Esophagus muscularis mucosa (tissue), 4 donors: ENCODE measurements at regions not wholly inside any gene's neighbourhood (a gene's known extent, or its start where the extent isn't known, plus 50 kb on each side); places are given as distances from the start of the nearest gene placed in this dataset.
"Not testable (repeated sequence)": the region's sequence is repeated elsewhere in the genome, so short reads cannot be mapped to it uniquely, and the experiment has no call there.

Experiments
- DNase-seq: peaks from one replicate; pipeline ENCODE4 v3.0.0-alpha.2; 2017; ENCODE audit errors: extremely low spot score
- H3K27ac ChIP-seq, 4 donors: fragments of 200-600 bp; sonication (generic); replicated peaks in 1 of 4; 1 replicate in 3 of 4; 2 replicates in 1 of 4; pipeline ENCODE4 v1.5.1; 2016 to 2019; ENCODE audit warnings: mild to moderate bottlenecking in 1 of 4
- H3K27me3 ChIP-seq, 4 donors: fragments of 200-600 bp; sonication (generic); one replicate each; pipeline versions ENCODE4 v1.5.1 to v1.6.0; 2016 to 2019
- H3K36me3 ChIP-seq, 4 donors: fragments of 200-600 bp; sonication (generic); one replicate each; pipeline ENCODE4 v1.5.1; 2016 to 2019
- H3K4me1 ChIP-seq, 4 donors: fragments of 200-600 bp; sonication (generic); one replicate each; pipeline ENCODE4 v1.5.1; 2016 to 2019
- H3K4me3 ChIP-seq, 4 donors: fragments of 200-600 bp; sonication (generic); 1 replicate in 2 of 4; 2 replicates in 2 of 4; pipeline ENCODE4 v1.5.1; 2016 to 2019; ENCODE audit warnings: mild to moderate bottlenecking in 4 of 4, moderate library complexity in 1 of 4
- H3K9me3 ChIP-seq, 4 donors: fragments of 200-600 bp; sonication (generic); 1 replicate in 3 of 4; 2 replicates in 1 of 4; pipeline ENCODE4 v1.5.1; 2016 to 2019
- WGBS: methylation state at CpG from one replicate; pipeline ENCODE4 v1.1.5; 2018; 5-methylcytosine and 5-hydroxymethylcytosine counted together
- intact Hi-C: fragments of 100-400 bp; cut with DNase I; formaldehyde crosslinking; loops from one replicate; pipeline ENCODE4 v1.15.1; 2023

DNA sequence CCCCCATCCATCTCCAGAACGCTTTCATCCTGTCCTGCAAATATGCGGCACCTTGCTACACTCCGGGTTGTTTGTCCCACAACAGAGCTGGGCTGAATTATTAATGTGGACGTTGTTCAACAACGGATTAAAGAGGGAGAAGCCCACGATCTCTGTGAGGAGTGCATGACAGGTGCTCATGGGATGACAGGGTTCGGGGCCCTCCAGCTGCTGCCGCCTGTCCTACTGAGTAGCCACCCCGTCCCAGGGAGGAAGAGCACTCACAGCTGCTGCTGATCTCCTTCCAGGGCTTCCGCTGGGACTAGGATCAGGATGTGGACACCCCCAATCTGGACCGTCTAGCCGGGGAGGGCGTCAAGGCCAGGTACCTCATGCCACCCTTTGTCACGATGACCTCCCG is 121.0 kb upstream of the ROPN1B start:
- Histone ChIP-seq H3K9me3 (peaks cover 0 to 18% (median 9%) of the 10 kb centered on the region in 4 donors), H3K36me3 (peaks cover 0 to 11% (median 4%) of the 10 kb centered on the region in 4 donors)
- WGBS, result 94% methylated on average over 11 of the region's 15 CpGs
- H3K4me3 ChIP-seq, DNase-seq, H3K4me1 ChIP-seq, H3K27me3 ChIP-seq, H3K27ac ChIP-seq, intact Hi-C loops: not testable (repeated sequence)

DNA sequence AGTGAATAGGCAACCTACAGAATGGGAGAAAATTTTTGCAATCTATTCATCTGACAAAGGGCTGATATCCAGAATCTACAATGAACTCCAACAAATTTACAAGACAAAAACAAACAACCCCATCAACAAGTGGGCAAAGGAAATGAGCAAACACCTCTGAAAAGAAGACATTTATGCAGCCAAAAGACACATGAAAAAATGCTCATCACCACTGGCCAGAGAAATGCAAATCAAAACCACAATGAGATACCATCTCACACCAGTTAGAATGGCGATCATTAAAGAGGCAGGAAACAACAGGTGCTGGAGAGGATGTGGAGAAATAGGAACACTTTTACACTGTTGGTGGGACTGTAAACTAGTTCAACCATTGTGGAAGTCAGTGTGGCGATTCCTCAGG is 114.0 kb upstream of the ROPN1B start:
- H3K4me3 ChIP-seq, H3K27ac ChIP-seq, H3K4me1 ChIP-seq, H3K36me3 ChIP-seq, H3K27me3 ChIP-seq, DNase-seq, intact Hi-C loops: not testable (repeated sequence)
- WGBS, result 98% methylated on average over 2 of the region's 2 CpGs
- H3K9me3 ChIP-seq, result peaks cover 0 to 13% (median 4%) of the 10 kb centered on the region in 4 donors

DNA sequence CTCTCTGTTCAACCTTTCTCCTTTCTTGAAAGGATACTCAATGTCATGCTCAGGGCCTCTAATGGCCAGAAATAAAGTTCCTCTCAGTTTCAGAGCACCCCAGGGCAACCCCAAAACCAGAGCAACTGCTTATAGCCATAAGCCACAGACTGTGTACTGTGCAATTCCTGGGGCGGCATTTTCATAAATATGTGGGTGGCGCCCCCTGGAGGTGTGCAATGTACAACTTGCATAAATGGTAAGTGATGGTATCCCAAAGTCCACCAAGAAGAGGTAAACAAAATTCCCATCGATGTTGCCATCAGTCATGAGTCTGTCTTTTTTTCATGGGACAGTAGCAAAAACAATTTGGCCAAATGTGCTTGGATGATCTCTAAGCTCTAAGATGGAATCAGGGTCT is 108.4 kb upstream of the ROPN1B start:
- H3K36me3 ChIP-seq, H3K27me3 ChIP-seq, H3K4me3 ChIP-seq, DNase-seq, intact Hi-C loops, H3K27ac ChIP-seq, H3K9me3 ChIP-seq, H3K4me1 ChIP-seq: not testable (repeated sequence)
- whole genome bisulfite sequencing, result 100% methylated on average over 1 of the region's 3 CpGs

DNA sequence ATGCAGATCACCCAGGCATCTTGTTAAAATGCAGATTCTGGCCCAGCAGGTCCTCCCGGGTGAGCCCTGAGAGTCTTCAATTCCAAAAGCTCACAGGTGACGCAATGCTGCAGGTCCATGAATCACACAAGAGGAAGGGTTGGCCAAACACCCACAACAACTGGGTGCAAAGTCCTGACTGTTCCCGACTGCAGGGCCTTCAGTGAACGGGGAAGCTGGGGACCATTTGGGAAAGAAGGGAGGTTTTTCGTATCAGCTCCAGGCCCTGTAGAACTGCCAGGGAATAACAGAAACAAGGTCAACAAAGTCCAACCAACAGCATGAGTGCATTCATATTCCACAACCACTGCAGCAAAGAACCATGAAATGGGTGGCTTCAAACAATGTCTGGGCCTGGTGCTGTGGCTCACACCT is 106.1 kb upstream of the ROPN1B start:
- H3K27me3 ChIP-seq, H3K27ac ChIP-seq, DNase-seq, intact Hi-C loops, H3K36me3 ChIP-seq, H3K9me3 ChIP-seq, H3K4me1 ChIP-seq, H3K4me3 ChIP-seq: not testable (repeated sequence)
- 79% methylated on average over 2 of the region's 5 CpGs for WGBS

DNA sequence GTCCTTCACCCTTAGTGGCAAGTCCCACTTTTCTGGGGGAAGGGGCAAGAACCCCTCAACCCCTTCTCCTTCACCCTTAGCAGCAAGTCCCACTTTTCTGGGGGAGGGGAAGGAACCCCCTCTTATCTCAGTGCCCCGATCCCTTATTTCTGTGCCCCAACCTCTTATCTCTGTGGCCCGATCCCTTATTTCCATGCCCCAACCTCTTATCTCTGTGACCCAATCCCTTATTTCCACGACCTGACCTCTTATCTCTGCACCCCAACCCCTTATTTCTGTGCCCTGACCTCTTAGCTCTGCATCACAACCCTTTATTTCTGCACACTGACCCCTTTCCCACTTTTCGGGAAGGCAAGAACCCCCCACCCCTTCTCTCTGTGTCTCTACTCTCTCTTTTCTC is 104.4 kb upstream of the ROPN1B start:
- H3K36me3 ChIP-seq, H3K4me3 ChIP-seq, DNase-seq, H3K9me3 ChIP-seq, H3K4me1 ChIP-seq, H3K27ac ChIP-seq, H3K27me3 ChIP-seq, intact Hi-C loops: not testable (repeated sequence)
- WGBS, result 93% methylated on average over 4 of the region's 4 CpGs

DNA sequence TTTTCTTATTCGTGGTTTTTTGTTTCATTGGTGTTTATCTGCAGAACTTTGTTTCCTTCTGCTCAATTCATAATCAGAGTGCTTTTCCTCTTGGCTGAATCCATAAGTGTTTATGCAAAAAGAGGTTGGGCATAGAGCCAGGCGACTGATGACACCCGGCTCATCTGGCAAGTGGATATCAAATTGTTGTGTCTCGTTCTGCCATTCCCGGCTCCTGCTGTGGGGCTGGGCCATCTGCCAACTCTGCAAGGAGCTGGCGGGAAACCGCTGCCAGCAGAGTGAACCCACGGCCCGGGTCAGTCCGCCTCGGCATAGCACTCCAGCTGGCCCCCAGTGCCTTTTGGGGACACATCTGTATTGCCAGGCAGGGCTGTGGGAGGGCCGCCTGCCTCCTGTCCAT is 83.0 kb upstream of the ROPN1B start:
- Histone ChIP-seq H3K9me3 (peaks cover 0 to 11% (median 7%) of the 10 kb centered on the region in 4 donors), H3K4me1 (peaks cover 5 to 12% (median 11%) of the 10 kb centered on the region in 4 donors), H3K4me3 (peak overlapping the region in 1 of 4 donors; percentile 18), H3K36me3 (peaks cover 0 to 10% (median 0%) of the 10 kb centered on the region in 4 donors), H3K27ac (peak overlapping the region in 2 of 4 donors; percentile 37 to 70)
- 47% methylated on average over 12 of the region's 12 CpGs for WGBS
- intact Hi-C loops, H3K27me3 ChIP-seq: not testable (repeated sequence)
- peak; percentile 93 for DNase-seq

DNA sequence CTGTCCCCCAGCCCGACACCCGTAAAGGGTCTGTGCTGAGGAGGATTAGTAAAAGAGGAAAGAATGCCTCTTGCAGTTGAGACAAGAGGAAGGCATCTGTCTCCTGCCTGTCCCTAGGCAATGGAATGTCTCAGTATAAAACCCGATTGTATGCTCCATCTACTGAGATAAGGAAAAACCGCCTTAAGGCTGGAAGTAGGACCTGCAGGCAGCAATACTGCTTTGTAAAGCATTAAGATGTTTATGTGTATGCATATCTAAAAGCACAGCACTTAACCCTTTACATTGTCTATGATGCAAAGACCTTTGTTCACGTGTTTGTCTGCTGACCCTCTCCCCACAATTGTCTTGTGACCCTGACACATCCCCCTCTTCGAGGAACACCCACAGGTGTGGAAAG is 69.8 kb upstream of the ROPN1B start:
- H3K27me3 ChIP-seq, H3K4me3 ChIP-seq, intact Hi-C loops, DNase-seq, H3K27ac ChIP-seq, H3K9me3 ChIP-seq, H3K4me1 ChIP-seq: not testable (repeated sequence)
- WGBS, result 85% methylated on average over 2 of the region's 6 CpGs
- H3K36me3 ChIP-seq, result peaks cover 0 to 17% (median 3%) of the 10 kb centered on the region in 4 donors

DNA sequence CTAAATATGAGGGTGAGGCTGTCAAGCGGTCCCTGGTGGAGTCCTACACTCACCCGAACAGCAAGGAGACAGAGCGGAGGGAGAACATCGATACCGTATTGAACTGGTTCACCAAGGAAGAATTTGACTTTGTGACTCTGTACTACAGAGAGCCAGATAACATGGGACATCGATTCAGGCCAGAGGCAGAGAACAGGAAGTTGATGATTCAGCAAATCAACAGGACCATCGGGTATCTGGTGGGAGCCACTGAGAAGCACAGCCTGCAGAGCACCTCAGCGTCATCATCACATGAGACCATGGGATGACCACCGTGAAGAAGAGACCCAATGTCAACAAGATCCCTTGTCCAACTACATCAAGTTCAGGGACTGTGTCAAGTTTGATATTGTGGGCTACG is 67.5 kb upstream of the ROPN1B start:
- H3K36me3 ChIP-seq, result peaks cover 0 to 24% (median 3%) of the 10 kb centered on the region in 4 donors
- intact Hi-C loops, H3K27ac ChIP-seq, DNase-seq, H3K9me3 ChIP-seq, H3K27me3 ChIP-seq, H3K4me1 ChIP-seq, H3K4me3 ChIP-seq: not testable (repeated sequence)
- WGBS, result 77% methylated on average over 10 of the region's 10 CpGs

DNA sequence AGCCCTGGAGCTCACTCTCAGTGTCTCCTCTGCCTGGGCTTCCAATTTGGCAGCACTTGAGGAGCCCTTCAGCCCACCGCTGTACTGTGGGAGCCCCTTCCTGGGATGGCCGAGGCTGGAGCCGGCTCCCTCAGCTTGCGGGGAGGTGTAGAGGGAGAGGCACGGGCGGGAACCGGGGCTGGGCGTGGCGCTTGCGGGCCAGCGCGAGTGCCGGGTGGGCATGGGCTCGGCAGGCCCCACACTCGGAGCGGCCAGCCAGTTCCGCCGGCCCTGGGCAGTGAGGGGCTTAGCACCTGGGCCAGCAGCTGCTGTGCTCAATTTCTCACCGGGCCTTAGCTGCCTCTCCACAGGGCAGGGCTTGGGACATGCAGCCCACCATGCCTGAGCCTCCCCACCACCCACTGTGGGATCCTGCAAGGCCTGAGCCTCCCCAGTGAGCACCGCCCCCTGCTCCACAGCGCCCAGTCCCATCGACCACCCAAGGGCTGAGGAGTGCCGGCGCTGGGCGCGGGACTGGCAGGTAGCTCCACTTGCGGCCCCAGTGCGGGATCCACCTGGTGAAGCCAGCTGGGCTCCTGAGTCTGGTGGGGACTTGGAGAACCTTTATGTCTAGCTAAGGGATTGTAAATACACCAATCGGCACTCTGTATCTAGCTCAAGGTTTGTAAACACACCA is 65.1 kb upstream of the ROPN1B start:
- H3K4me3 ChIP-seq, H3K9me3 ChIP-seq, H3K27ac ChIP-seq, H3K27me3 ChIP-seq, H3K4me1 ChIP-seq, DNase-seq, intact Hi-C loops: not testable (repeated sequence)
- H3K36me3 ChIP-seq, result peaks cover 0 to 29% (median 3%) of the 10 kb centered on the region in 4 donors
- 94% methylated on average over 6 of the region's 29 CpGs for WGBS

DNA sequence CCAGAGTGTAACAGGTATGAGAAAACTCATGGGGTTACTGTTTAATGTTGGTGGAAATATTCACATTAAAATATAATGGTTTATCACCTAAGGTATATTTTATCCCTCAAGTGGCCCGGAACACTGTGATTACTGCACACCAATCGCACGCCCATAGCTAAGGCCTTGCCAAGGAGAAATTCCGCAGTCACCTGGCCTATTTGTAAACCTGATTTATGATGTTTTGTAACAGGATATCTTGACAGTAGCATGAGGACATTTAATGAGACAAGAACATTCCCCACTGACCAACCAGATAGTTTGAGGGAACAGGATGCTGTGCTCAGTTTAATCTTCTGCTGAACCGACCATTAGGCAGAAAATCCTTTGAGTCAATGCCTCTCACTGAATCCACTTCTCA is 61.7 kb upstream of the ROPN1B start:
- H3K27me3 ChIP-seq, intact Hi-C loops, H3K27ac ChIP-seq, H3K4me3 ChIP-seq, H3K4me1 ChIP-seq, H3K9me3 ChIP-seq, DNase-seq: not testable (repeated sequence)
- peaks cover 0 to 24% (median 3%) of the 10 kb centered on the region in 4 donors for H3K36me3 ChIP-seq
- 97% methylated on average over 5 of the region's 5 CpGs for WGBS

DNA sequence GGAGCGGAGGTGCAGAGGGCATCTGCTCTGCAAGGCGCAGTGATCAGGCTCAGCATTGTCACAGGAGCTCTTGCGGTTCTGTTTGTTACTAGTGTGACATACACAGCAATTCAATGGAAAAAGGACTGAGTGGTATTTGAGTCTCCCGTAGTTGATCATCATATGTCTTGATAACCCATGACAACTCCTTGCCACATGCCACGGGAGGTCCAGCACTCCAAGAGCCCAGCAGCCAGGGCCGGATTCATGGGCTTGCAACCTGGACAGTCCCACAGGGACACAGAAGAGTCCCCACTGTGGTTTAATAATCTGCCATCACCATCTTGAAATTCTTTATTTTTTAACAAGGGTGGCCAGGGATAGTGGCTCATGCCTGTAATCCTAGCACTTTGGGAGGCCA is 58.1 kb upstream of the ROPN1B start:
- 95% methylated on average over 6 of the region's 6 CpGs for WGBS
- intact Hi-C loops, result loop anchor here (10.0 kb wide), 1 partner anchor 146 kb away; no protein-coding TSS in a partner anchor
- not testable (repeated sequence) for H3K27me3 ChIP-seq, H3K9me3 ChIP-seq, H3K4me3 ChIP-seq, H3K36me3 ChIP-seq, H3K27ac ChIP-seq, DNase-seq
- peaks cover 0 to 11% (median 9%) of the 10 kb centered on the region in 4 donors for H3K4me1 ChIP-seq

DNA sequence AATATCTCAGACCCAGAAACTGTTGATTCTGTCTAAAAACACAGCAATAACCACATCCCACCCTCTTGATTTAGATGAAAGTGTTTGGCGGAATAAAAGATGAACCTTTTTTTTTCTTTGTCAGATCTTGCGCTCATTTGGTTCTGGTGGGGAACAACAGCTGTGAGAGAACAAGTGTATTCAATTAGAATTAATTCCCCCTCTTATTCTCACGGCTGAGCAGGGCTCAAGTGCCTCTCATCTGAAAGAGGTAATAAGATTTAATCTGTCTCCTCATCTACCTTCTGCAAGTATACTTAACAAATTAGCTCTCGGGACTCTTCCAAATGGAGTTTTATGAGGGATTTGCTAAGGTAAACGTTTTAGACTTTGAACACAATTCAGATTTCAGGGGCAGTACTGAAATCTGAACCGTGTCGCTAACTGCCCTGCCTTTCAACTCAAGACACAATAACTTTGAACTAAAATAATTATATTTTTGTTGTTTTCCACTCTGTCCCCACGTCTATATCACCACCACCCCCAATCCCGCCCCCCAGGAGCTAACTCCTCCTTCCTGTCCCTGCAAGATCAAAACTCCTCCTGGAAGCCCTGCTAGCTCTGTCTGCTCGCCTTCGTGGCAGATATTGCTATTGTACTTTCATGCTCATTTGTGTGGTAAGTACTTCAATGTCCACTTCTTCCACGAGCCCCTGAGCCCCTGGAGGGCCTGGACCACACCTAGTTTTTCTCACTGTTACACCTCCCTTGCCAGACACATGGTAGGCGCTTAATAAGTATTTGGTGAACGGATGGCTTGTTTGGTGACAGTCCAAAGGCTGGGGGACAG is 54.2 kb upstream of the ROPN1B start:
- not testable (repeated sequence) for H3K9me3 ChIP-seq, H3K27me3 ChIP-seq, DNase-seq, H3K36me3 ChIP-seq
- Histone ChIP-seq H3K4me3 (peak overlapping the region; percentile 70 to 92 (median 76)), H3K27ac (peak overlapping the region; percentile 86 to 93 (median 92)), H3K4me1 (peaks cover 5 to 18% (median 16%) of the 10 kb centered on the region in 4 donors)
- intact Hi-C loops, result loop anchor here (10.0 kb wide), 1 partner anchor 150 kb away; no protein-coding TSS in a partner anchor
- 17% methylated on average over 14 of the region's 14 CpGs for WGBS
